SK-N-SH treated with all-trans-retinoic acid at 6 μM for 48 hours (cell line): ENCODE measurements at regions not wholly inside any gene's neighbourhood (a gene's known extent, or its start where the extent isn't known, plus 50 kb on each side); places are given as distances from the start of the nearest gene placed in this dataset.

Source experiments
- ATAC-seq: fragments of 200-7000 bp; cut with Tn5 transposase; 3 replicates; pipeline ENCODE4 v1.9.1; 2020; ENCODE audit warnings: mild to moderate bottlenecking, moderate library complexity
- ARNTL ChIP-seq: fragments of 450-650 bp; formaldehyde crosslinking; IDR thresholded peaks from 2 replicates; pipeline ENCODE4 v1.5.0; 2020; ENCODE audit warnings: low read depth, mild to moderate bottlenecking, moderate library complexity, borderline replicate concordance
- BACH2 ChIP-seq: fragments of 250-450 bp; sonication (Bioruptor Pico); IDR thresholded peaks from 2 replicates; pipeline ENCODE4 v1.9.0; 2021; ENCODE audit warnings: mild to moderate bottlenecking, borderline replicate concordance
- CREB5 ChIP-seq: fragments of 250-450 bp; sonication (Bioruptor Pico); IDR thresholded peaks from 2 replicates; pipeline ENCODE4 v1.5.1; 2020; ENCODE audit warnings: low read depth, mild to moderate bottlenecking, moderate library complexity
- CSDC2 ChIP-seq: fragments of 250-450 bp; sonication (Bioruptor Pico); IDR thresholded peaks from 2 replicates; pipeline ENCODE4 v1.5.0; 2020; ENCODE audit warnings: mild to moderate bottlenecking, moderate library complexity
- CSRNP3 ChIP-seq: fragments of 250-450 bp; sonication (Bioruptor Pico); IDR thresholded peaks from 2 replicates; pipeline ENCODE4 v1.5.1; 2021; ENCODE audit warnings: mild to moderate bottlenecking, moderate library complexity
- ESRRG ChIP-seq: fragments of 250-450 bp; sonication (Bioruptor Pico); IDR thresholded peaks from 2 replicates; pipeline ENCODE4 v1.6.1; 2021; ENCODE audit warnings: mild to moderate bottlenecking
- GLIS3 ChIP-seq: fragments of 250-450 bp; sonication (Bioruptor Pico); IDR thresholded peaks from 2 replicates; pipeline ENCODE4 v1.5.0; 2020; ENCODE audit warnings: mild to moderate bottlenecking, moderate library complexity
- ISL1 ChIP-seq: fragments of 250-450 bp; sonication (Bioruptor Pico); IDR thresholded peaks from 2 replicates; pipeline ENCODE4 v2.1.2; 2022; ENCODE audit warnings: mild to moderate bottlenecking, moderate library complexity
- OSR1 ChIP-seq: fragments of 250-450 bp; sonication (Bioruptor Pico); IDR thresholded peaks from 2 replicates; pipeline ENCODE4 v1.8.0; 2022; ENCODE audit warnings: moderate library complexity, mild to moderate bottlenecking, inconsistent platforms
- PATZ1 ChIP-seq: fragments of 250-450 bp; sonication (Bioruptor Pico); IDR thresholded peaks from 2 replicates; pipeline ENCODE4 v1.8.0; 2020; ENCODE audit warnings: mild to moderate bottlenecking, moderate library complexity, borderline replicate concordance
- POU6F1 ChIP-seq: fragments of 250-450 bp; sonication (Bioruptor Pico); IDR thresholded peaks from 2 replicates; pipeline ENCODE4 v1.8.0; 2021; ENCODE audit warnings: low read depth, mild to moderate bottlenecking, moderate library complexity, borderline replicate concordance
- PPARA ChIP-seq: fragments of 250-450 bp; sonication (Bioruptor Pico); IDR thresholded peaks from 2 replicates; pipeline ENCODE4 v1.5.0; 2020; ENCODE audit warnings: mild to moderate bottlenecking, borderline replicate concordance
- RARB ChIP-seq: fragments of 250-450 bp; sonication (Bioruptor Pico); IDR thresholded peaks from 2 replicates; pipeline ENCODE4 v1.8.0; 2021; ENCODE audit warnings: mild to moderate bottlenecking, moderate library complexity
- SNAI2 ChIP-seq: fragments of 250-450 bp; sonication (Bioruptor Pico); IDR thresholded peaks from 2 replicates; pipeline ENCODE4 v1.5.0; 2020; ENCODE audit warnings: mild to moderate bottlenecking, moderate library complexity
- TCF4 ChIP-seq: fragments of 250-450 bp; sonication (Bioruptor Pico); IDR thresholded peaks from 2 replicates; pipeline ENCODE4 v1.8.0; 2021; ENCODE audit warnings: mild to moderate bottlenecking, moderate library complexity, borderline replicate concordance
- TOX ChIP-seq: fragments of 250-450 bp; sonication (Bioruptor Pico); IDR thresholded peaks from 2 replicates; pipeline ENCODE4 v1.8.0; 2021; ENCODE audit warnings: mild to moderate bottlenecking, moderate library complexity, borderline replicate concordance
- TSHZ2 ChIP-seq: fragments of 250-450 bp; sonication (Bioruptor Pico); IDR thresholded peaks from 2 replicates; pipeline ENCODE4 v1.5.0; 2020; ENCODE audit warnings: mild to moderate bottlenecking, moderate library complexity
- ZC3H10 ChIP-seq: fragments of 250-450 bp; sonication (Bioruptor Pico); IDR thresholded peaks from 2 replicates; pipeline ENCODE4 v1.5.1; 2021; ENCODE audit warnings: mild to moderate bottlenecking, moderate library complexity
- ZFP3 ChIP-seq: fragments of 250-450 bp; sonication (Bioruptor Pico); IDR thresholded peaks from 2 replicates; pipeline ENCODE4 v1.5.0; 2020; ENCODE audit warnings: mild to moderate bottlenecking, moderate library complexity
- ZFP30 ChIP-seq: fragments of 450-650 bp; formaldehyde crosslinking; IDR thresholded peaks from 2 replicates; pipeline ENCODE4 v1.5.0; 2022; ENCODE audit warnings: mild to moderate bottlenecking, moderate library complexity
- ZNF565 ChIP-seq: fragments of 450-650 bp; formaldehyde crosslinking; conservative IDR thresholded peaks from 2 replicates; pipeline ENCODE4 v1.5.0; 2020; ENCODE audit warnings: low read depth, mild to moderate bottlenecking, moderate library complexity
- ZNF8 ChIP-seq: fragments of 450-650 bp; formaldehyde crosslinking; IDR thresholded peaks from 2 replicates; pipeline ENCODE4 v1.5.0; 2020; ENCODE audit warnings: mild to moderate bottlenecking, moderate library complexity

- TF ChIP-seq TSHZ2 (CRISPR knock-in tag) (no peak), TCF4 (CRISPR knock-in tag) (no peak), PPARA (CRISPR knock-in tag) (no peak)
Measured at GRCh38 chr1:114339379-114339778, 171.6 kb downstream of the TRIM33 start (continued).

GRCh38 chr1:114338191-114338890 lies 172.7 kb downstream of the TRIM33 start:
- TF ChIP-seq ISL1 (CRISPR knock-in tag): no peak
- no peak for TF ChIP-seq TSHZ2 (CRISPR knock-in tag)
- no peak for TF ChIP-seq ZFP3
- TF ChIP-seq TCF4 (CRISPR knock-in tag): no peak
- TF ChIP-seq TOX (CRISPR knock-in tag): no peak
- TF ChIP-seq BACH2 (CRISPR knock-in tag): no peak
- no peak for TF ChIP-seq ZNF565
- no peak for TF ChIP-seq PATZ1 (CRISPR knock-in tag)
- TF ChIP-seq CSDC2 (CRISPR knock-in tag): no peak
- TF ChIP-seq ZNF8: no peak
- TF ChIP-seq OSR1: no peak
- TF ChIP-seq, all 23 proteins: peak for 0
- ATAC-seq: no peak

GRCh38 chr1:114337417-114337816 lies 173.6 kb downstream of the TRIM33 start:
- TF ChIP-seq SNAI2: no peak
- TF ChIP-seq TOX (CRISPR knock-in tag): no peak
- no peak for TF ChIP-seq ISL1 (CRISPR knock-in tag)
- TF ChIP-seq ZNF8: no peak
- TF ChIP-seq ESRRG (CRISPR knock-in tag): no peak
- TF ChIP-seq PPARA (CRISPR knock-in tag): no peak
- TF ChIP-seq GLIS3 (CRISPR knock-in tag): no peak
- TF ChIP-seq ZC3H10 (CRISPR knock-in tag): no peak
- TF ChIP-seq RARB (CRISPR knock-in tag): no peak
- no peak for TF ChIP-seq CREB5 (CRISPR knock-in tag)
- no peak for TF ChIP-seq POU6F1 (CRISPR knock-in tag)
- TF ChIP-seq ZNF565: no peak
- no peak for TF ChIP-seq CSDC2 (CRISPR knock-in tag)
- TF ChIP-seq CSRNP3: no peak
- no peak for TF ChIP-seq OSR1
- TF ChIP-seq ZFP30: no peak
- no peak for TF ChIP-seq BACH2 (CRISPR knock-in tag)
- no peak for TF ChIP-seq ARNTL (CRISPR knock-in tag)
- no peak for ATAC-seq
